Stimulated activated CD4-positive, alpha-beta T cell treated with anti-CD3 and anti-CD28 coated beads, Interleukin-15, amount 100 ng/mL, for 1 hour (primary cell): ENCODE measurements at regions not wholly inside any gene's neighbourhood (a gene's known extent, or its start where the extent isn't known, plus 50 kb on each side); places are given as distances from the start of the nearest gene placed in this dataset.

Experiments used
- DNase-seq, 2 donors: peaks; one replicate each; pipeline ENCODE4 v3.0.0-alpha.2; 2020; ENCODE audit warnings: low read depth in 1 of 2, low spot score in 1 of 2

GRCh38 chr4:82036181-82036580 is 337.6 kb downstream of the HNRNPD start:
- DNase-seq, result no peak

GRCh38 chr4:82034878-82035277 is 338.9 kb downstream of the HNRNPD start:
- no peak for DNase-seq

- no peak for DNase-seq
Measured at GRCh38 chr4:82033862-82034261, 339.9 kb downstream of the HNRNPD start.

- DNase-seq, result no peak
Measured at GRCh38 chr4:82031376-82031927, 342.3 kb downstream of the HNRNPD start.

- no peak for DNase-seq
Measured at GRCh38 chr4:82017680-82018079, 356.1 kb downstream of the HNRNPD start.

GRCh38 chr4:82005158-82005557 is 368.6 kb downstream of the HNRNPD start:
- DNase-seq, result no peak

GRCh38 chr4:81997313-81997712 is 376.5 kb downstream of the HNRNPD start:
- DNase-seq, result no peak

- DNase-seq, result no peak
Measured at GRCh38 chr4:81990898-81991297, 382.9 kb downstream of the HNRNPD start.

GRCh38 chr4:81990211-81990610 is 383.6 kb downstream of the HNRNPD start:
- no peak for DNase-seq

- DNase-seq, result no peak
Measured at GRCh38 chr4:81989202-81989601, 384.6 kb downstream of the HNRNPD start.

GRCh38 chr4:81988178-81988577 is 385.6 kb downstream of the HNRNPD start:
- DNase-seq, result no peak

GRCh38 chr4:81984746-81985145 is 389.0 kb downstream of the HNRNPD start:
- no peak for DNase-seq

- DNase-seq, result no peak
Measured at GRCh38 chr4:81982846-81983540, 390.8 kb downstream of the HNRNPD start.

GRCh38 chr4:81981218-81981617 is 392.6 kb downstream of the HNRNPD start:
- no peak for DNase-seq

GRCh38 chr4:81974523-81974922 is 399.3 kb downstream of the HNRNPD start:
- DNase-seq, result no peak

GRCh38 chr4:81971637-81972381 is 402.0 kb downstream of the HNRNPD start:
- no peak for DNase-seq

GRCh38 chr4:81971061-81971460 is 402.7 kb downstream of the HNRNPD start:
- DNase-seq, result no peak

GRCh38 chr4:81970454-81970853 is 403.3 kb downstream of the HNRNPD start:
- no peak for DNase-seq

- no peak for DNase-seq
Measured at GRCh38 chr4:81966676-81967075, 407.1 kb downstream of the HNRNPD start.

GRCh38 chr4:81965911-81966310 is 407.9 kb downstream of the HNRNPD start:
- DNase-seq, result no peak

- no peak for DNase-seq
Measured at GRCh38 chr4:81965454-81965853, 408.3 kb downstream of the HNRNPD start.

- DNase-seq, result no peak
Measured at GRCh38 chr4:81963763-81964020, 410.1 kb downstream of the HNRNPD start.
